GM19455 (cell line): ENCODE measurements at regions not wholly inside any gene's neighbourhood (a gene's known extent, or its start where the extent isn't known, plus 50 kb on each side); places are given as distances from the start of the nearest gene placed in this dataset.
"Not testable (repeated sequence)": the region's sequence is repeated elsewhere in the genome, so short reads cannot be mapped to it uniquely, and the experiment has no call there.

Experiments
- ATAC-seq: cut with Tn5 transposase; IDR thresholded peaks from one replicate; pipeline ENCODE4 v1.9.1; 2021; ENCODE audit not compliant: unreplicated experiment

DNA sequence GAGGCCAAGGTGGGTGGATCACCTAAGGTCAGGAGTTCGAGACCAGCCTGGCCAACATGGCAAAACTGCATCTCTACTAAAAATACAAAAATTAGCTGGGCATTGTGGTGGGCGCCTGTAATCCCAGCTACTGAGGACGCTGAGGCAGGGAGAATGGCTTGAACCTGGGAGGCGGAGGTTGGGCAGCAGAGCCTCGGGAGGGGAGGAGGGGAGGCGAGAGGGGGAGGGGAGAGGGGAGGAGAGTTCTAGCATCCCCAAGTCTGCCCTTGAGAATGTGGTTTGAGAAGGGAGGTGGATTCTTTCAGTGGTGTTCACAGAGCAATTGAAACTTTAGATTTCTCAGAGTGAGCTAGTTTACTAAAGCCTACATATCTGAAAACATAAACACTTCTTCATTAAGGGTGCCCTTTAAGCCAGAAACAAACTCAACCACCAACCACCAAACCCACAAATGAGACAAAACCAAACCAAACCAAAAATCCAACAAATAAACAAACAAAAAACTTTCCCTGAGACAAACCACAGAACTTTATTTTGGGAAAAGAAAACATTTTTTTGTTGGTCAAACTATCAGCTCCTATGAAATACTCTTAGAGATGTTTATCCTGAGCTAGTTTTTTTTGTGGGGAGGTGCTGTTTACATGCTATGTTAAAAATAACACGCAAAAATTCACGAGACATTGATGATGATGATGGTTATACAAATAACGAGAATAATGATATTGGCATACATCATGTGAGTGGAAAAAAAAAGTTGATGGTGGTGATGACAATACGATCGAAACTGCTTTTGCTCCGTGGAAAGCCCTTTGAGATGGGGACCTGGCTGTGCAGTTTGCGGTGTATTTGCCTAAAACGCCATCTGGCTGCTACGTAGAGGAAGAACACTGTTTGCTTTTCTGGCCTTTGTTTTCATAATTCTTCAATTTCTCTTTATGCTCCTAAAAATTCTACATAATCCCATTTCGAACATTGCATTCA is 98.2 kb upstream of the PRKX start:
- ATAC-seq: no peak

DNA sequence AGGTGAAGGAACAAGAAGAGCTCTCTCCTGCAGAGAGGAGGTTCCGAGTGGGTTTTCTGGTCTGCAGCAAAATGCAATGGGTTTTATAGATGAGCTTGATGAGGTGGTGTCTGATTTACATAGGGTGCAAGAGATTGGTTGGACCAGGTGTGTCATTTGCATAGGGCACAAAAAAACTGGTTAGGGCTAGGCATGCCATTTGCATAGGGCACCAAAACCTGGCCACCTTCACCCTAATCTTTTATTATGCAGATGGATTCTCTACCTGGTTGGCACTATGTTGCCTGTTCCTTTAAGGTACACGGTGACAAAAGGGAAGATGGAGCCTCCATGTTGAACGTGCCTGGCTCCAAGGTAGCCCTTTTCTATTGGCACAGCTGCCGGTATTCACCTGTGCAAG is 94.5 kb upstream of the PRKX start:
- no peak for ATAC-seq

DNA sequence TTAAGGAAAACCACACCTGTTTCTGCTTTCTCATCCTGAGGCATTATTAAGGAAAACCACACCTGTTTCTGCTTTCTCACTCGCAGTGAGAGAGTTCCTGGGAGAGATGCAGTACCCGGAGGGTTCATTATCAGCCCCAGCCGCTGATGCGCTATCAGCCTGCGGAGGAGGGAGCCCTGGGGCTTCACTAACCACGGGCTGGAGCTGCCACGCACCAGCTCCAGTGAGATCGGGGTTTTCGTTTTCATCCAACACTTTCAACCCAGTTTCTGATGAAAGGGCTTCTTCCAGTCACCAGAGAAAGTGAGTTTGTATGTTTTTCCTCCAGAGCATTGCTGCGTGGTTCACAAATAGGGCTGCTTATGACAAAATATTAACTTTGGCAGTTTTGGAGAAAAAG is 93.2 kb upstream of the PRKX start:
- ATAC-seq: no peak

DNA sequence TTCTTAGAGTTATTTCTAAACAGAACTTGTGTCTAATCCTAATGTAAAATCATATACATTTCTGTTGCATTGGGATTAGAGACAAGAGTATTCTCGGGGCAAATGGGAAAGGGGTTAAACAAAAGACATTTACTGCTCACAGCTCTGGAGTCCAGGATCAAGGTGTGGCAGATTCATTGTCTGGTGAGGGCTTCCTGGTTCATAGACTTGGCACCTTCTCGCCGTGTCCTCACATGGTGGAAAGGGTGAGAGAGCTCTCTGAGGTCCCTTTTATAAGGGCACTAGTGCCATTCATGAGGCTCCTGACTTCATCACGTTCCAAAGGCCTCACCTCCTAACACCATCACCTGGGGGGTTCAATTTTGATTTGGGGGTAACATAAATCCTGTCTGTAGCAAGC is 90.3 kb upstream of the PRKX start:
- ATAC-seq: no peak

DNA sequence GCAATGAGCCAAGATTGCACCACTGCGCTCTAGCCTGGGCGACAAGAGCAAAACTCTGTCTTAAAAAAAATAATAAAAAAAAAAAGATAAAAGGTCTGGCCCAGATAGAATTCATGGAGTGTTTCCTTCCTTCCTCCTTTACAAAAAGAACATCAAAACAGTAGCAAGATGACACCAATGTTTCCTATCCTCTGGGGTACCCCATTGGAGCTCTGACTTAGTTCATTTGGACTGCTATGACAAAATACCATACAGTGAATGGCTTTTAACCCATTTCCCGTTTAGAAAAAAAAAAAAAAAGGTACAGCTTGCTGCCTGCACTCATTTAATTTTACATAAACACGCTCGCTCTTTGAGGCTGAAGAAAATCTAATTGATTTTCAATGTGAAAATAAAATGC is 89.9 kb upstream of the PRKX start:
- ATAC-seq: no peak

DNA sequence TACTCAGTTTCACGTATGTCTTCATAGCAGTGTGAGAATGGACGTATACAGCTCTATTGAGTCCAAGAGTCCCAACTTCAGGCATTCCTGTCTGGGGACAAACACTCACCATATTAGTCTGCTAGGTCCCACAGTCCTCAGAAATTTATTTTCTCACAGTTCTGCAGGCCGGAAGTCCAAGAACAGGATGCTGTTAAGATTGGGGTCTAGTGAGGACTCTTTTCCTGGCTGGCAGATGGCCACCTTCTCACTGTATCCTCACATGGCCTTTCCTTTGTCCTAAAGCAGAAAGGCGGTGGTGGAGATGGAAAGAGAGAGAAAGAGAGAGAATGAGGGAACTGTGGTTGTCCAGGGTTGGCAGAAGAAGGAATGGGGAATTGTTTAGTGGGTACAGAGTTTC is 82.0 kb upstream of the PRKX start:
- ATAC-seq: not testable (repeated sequence)

DNA sequence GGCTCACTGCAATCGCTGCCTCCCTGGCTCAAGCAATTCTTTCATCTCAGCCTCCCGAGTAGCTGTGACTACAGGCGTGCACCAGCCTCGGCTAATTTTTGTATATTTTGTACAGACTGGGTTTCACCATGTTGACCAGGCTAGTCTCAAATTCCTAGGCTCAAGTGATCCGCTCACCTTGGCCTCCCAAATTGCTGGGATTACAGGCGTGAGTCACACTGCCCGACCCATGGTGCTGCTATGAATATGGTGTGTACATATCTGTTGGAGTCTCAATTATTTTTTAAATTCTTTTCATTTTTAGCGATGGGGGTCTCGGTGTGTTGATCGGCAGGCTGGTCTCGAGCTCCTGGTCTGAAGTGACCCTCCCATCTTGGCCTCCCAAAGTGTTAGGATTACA is 78.0 kb upstream of the PRKX start:
- no peak for ATAC-seq

DNA sequence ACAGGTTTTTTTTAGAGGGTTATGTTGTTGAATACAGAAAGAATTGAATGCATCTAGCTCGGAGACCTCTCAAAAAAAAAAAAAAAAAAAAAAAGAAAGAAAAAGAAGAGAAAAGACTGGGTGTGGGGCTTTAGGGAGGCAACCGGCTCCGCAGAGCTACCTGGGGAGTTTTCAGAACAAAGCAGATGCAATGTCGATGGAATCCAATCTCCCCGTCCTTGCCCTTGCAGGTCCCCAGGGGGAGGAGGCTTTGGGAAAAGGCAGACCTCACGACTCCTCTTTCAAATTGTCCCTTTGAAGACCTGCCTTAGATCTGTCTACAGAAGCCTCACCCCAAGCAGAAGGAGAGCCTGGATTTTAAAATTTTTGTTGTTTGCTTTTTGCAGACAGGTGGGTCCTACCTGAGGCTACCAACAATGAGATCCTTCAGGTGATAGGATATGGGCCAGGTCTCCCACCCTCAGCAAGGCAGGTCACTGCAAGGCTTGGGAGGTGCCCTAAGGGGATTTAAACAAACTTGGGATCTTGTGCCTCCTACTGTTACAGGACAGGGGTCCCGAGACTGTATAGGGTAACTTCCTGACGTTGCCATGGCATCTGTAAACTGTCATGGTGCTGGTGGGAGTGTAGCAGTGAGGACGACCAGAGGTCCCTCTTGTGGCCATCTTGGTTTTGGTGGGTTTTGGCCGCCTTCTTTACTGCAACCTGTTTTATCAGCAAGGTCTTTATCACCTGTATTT is 75.2 kb upstream of the PRKX start:
- no peak for ATAC-seq

DNA sequence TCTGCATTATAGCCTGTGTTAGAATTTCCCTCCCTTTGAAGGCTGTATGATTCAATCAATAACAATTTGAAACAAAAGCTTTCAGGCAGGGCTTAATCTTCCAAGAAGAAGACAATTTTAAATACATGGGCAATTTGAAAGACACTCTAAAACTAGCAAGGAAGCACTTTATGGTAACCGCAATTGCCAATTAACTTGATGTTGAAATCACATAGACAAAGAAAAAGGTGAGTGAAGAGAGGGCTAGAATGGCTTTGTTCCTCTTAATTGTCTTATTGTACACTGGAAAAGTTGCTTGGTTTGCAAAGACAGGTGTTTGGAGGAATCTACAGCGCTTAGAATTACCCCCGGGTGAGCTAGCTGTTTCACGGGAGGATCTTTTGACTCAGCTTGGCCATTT is 74.4 kb upstream of the PRKX start:
- no peak for ATAC-seq

DNA sequence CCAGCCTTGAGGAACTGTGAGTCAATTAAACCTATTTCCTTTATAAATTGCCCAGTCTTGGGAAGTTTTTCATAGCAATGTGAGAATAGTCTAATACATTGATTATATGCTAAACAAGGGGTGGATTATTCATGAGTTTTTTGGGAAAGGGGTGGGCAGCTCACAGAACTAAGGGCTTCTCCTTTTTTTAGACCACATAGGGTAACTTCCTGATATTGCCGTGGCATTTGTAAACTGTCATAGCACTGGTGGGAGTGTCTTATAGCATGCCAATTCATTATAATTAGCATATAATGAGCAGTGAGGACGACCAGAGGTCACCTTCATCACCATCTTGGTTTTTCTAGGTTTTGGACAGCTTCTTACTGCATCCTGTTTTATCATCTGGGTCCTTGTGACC is 72.4 kb upstream of the PRKX start:
- not testable (repeated sequence) for ATAC-seq

DNA sequence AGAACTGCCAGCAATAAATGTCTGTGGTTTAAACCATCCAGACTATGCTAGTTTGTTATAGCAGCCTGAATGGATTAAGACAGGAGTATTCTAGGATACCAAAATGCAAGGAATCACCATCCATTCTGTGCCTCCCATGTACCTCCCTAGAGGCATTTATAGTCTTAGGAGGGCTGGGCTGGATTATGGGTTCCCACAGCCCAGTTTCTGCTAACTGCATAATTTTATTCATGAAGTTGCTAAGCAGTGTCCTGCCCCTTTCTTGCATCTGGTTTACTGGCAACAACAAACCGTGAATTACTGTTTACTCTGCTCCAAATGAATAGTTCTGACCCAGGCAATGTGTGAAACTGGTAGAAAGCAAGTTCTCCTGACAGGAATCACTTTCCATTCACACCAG is 67.1 kb upstream of the PRKX start:
- ATAC-seq: no peak

DNA sequence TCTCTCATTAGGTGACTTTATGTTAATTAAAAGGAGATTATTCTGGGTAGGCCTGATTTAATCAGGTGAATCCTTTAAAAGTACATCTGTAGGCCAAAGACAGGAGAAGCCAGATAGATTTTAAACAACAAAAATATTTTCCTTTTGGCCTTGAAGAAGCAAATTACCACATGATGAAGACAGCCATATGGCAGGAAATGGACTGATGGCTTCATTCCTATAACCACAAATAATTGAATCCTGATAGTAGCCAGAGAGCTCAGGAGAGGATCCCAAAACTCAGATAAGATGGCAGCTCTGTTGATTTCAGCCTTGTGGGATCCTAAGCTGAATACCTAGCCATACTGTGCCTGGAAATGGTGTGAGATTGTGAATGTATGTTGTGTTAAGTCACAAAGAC is 66.1 kb upstream of the PRKX start:
- no peak for ATAC-seq

DNA sequence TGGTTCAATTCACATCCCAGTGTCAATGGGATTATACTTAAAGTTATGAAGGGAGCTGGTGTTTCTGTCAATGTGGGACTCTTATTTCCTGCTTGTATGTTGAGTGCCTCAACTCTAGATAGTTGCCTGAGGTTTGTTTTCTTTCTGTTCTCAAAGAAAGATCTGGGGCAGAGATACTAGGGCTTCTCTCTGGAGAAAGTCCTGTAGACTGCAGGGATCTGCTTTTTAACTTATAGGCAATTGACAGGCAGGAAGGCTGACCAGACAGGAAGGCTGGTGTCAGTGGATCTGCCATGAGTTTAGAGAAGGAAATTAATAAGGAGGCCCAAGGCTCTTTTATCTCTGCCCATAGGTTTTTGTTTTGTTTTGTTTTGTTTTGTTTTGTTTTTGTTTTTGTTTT is 64.0 kb upstream of the PRKX start:
- no peak for ATAC-seq

DNA sequence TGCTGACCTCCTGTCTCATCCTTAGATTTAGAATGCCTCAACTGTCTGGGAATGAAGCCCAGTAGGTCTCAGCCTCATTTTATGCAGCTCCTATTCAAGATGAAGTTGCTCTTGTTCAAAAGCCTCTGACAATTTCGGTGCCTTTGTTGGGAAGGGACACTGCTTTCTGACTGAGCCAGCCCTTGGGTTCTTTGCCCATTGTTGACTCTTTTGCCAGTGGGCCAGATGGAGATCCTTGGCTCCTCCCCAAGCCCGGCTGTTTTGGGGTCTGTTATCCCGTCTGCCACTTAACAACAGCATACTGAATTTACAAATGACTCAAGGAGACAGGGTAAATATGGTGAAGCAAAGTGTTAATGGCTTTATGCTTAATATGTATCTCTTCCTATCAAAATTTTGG is 58.3 kb upstream of the PRKX start:
- no peak for ATAC-seq

DNA sequence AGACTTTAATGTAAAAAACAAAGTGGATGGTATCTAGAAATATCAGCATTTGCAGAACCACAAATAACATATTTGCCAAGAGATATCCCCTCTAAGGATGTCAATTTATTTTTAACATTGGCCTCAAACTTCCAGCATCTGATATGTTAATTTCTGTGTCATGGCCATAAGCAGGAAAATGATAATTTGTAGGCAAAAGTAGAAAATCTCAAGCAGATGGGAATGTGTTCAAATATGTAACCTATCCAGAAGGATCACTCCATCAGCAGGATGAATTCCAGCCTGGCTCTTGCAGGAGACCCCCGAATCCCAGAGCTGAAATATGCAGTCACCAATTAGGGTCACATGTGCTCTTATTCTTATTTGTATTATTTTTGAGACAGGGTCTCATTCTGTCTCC is 55.4 kb upstream of the PRKX start:
- no peak for ATAC-seq
